Esophagus squamous epithelium (tissue), 4 donors: ENCODE measurements at regions not wholly inside any gene's neighbourhood (a gene's known extent, or its start where the extent isn't known, plus 50 kb on each side); places are given as distances from the start of the nearest gene placed in this dataset.

Experiments
- POLR2A ChIP-seq, 4 donors: fragments of 450-650 bp; IDR thresholded peaks; one replicate each; pipeline ENCODE4 v1.6.1; 2017; ENCODE audit warnings: antibody characterized with exemption in 4 of 4, mild to moderate bottlenecking in 4 of 4, moderate library complexity in 3 of 4
- TF ChIP-seq, protein P1 (sequence below), 6 experiments: fragments of 450-650 bp in 4 of 6; fragments of 200-600 bp in 2 of 6; sonication (generic) in 2 of 6; IDR thresholded peaks; one replicate each; pipeline ENCODE4 v1.5.1; 2016 to 2019; ENCODE audit warnings: antibody characterized with exemption in 6 of 6, mild to moderate bottlenecking in 4 of 6, moderate library complexity in 4 of 6

- TF ChIP-seq, protein P1, sequence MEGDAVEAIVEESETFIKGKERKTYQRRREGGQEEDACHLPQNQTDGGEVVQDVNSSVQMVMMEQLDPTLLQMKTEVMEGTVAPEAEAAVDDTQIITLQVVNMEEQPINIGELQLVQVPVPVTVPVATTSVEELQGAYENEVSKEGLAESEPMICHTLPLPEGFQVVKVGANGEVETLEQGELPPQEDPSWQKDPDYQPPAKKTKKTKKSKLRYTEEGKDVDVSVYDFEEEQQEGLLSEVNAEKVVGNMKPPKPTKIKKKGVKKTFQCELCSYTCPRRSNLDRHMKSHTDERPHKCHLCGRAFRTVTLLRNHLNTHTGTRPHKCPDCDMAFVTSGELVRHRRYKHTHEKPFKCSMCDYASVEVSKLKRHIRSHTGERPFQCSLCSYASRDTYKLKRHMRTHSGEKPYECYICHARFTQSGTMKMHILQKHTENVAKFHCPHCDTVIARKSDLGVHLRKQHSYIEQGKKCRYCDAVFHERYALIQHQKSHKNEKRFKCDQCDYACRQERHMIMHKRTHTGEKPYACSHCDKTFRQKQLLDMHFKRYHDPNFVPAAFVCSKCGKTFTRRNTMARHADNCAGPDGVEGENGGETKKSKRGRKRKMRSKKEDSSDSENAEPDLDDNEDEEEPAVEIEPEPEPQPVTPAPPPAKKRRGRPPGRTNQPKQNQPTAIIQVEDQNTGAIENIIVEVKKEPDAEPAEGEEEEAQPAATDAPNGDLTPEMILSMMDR (IDR thresholded peaks at IDR 0.05), result no peak
- TF ChIP-seq POLR2A (IDR thresholded peaks at IDR 0.05), result no peak
These were observed 389.9 kb downstream of the HTR1B start for GRCh38 chr6:77073410-77073760.
